HEK293T (cell line): ENCODE measurements at regions not wholly inside any gene's neighbourhood (a gene's known extent, or its start where the extent isn't known, plus 50 kb on each side); places are given as distances from the start of the nearest gene placed in this dataset.

Source experiments
- CTCF ChIA-PET: fragments of 350-600 bp; formaldehyde crosslinking; extraction: SDS; loops from one replicate; lab custom pipeline; 2021; ENCODE audit warnings: antibody characterized with exemption, inconsistent platforms; lab: Yijun Ruan, JAX
- POLR2A ChIA-PET: fragments of 350-600 bp; formaldehyde crosslinking; extraction: SDS; loops from one replicate; lab custom pipeline; 2020; ENCODE audit warnings: antibody characterized with exemption, inconsistent platforms; lab: Yijun Ruan, JAX
- DNase-seq: peaks from one replicate; pipeline ENCODE4 v3.0.0; 2012; ENCODE audit warnings: mixed read lengths; ENCODE audit errors: extremely low spot score
- ARNT ChIP-seq: fragments of 450-650 bp; IDR thresholded peaks from 2 replicates; pipeline ENCODE4 v1.6.1; 2017; ENCODE audit warnings: mild to moderate bottlenecking
- BHLHE40 ChIP-seq: fragments of 450-650 bp; IDR thresholded peaks from 2 replicates; pipeline ENCODE4 v1.6.1; 2016; ENCODE audit warnings: mild to moderate bottlenecking, moderate library complexity, borderline replicate concordance
- CTBP1 ChIP-seq: fragments of 450-650 bp; IDR thresholded peaks from 2 replicates; pipeline ENCODE4 v1.6.1; 2016; ENCODE audit warnings: borderline replicate concordance
- ELF4 ChIP-seq: fragments of 450-650 bp; IDR thresholded peaks from 2 replicates; pipeline ENCODE4 v1.6.1; 2017; ENCODE audit warnings: antibody characterized with exemption
- FOXA1 ChIP-seq: fragments of 450-650 bp; IDR thresholded peaks from 2 replicates; pipeline ENCODE4 v1.6.1; 2016; ENCODE audit warnings: mild to moderate bottlenecking
- FOXK2 ChIP-seq: fragments of 450-650 bp; IDR thresholded peaks from 2 replicates; pipeline ENCODE4 v1.6.1; 2016; ENCODE audit warnings: mild to moderate bottlenecking
- FOXM1 ChIP-seq: fragments of 450-650 bp; IDR thresholded peaks from 2 replicates; pipeline ENCODE4 v1.6.1; 2017; ENCODE audit warnings: mild to moderate bottlenecking, borderline replicate concordance
- HDGF ChIP-seq: fragments of 450-650 bp; IDR thresholded peaks from 2 replicates; pipeline ENCODE4 v1.6.1; 2017; ENCODE audit warnings: antibody characterized with exemption, borderline replicate concordance
- L3MBTL2 ChIP-seq: fragments of 450-650 bp; conservative IDR thresholded peaks from 2 replicates; pipeline ENCODE4 v1.6.1; 2016; ENCODE audit warnings: mild to moderate bottlenecking
- LEF1 ChIP-seq: fragments of 450-650 bp; IDR thresholded peaks from 2 replicates; pipeline ENCODE4 v1.6.1; 2017; ENCODE audit warnings: mild to moderate bottlenecking, borderline replicate concordance
- NFRKB ChIP-seq: fragments of 450-650 bp; IDR thresholded peaks from 2 replicates; pipeline ENCODE4 v1.6.1; 2016; ENCODE audit warnings: mild to moderate bottlenecking, moderate library complexity
- SP1 ChIP-seq: fragments of 450-650 bp; IDR thresholded peaks from 2 replicates; pipeline ENCODE4 v1.6.1; 2017
- SUZ12 ChIP-seq: fragments of 450-650 bp; IDR thresholded peaks from 2 replicates; pipeline ENCODE4 v1.6.1; 2016; ENCODE audit warnings: mild to moderate bottlenecking
- TARDBP ChIP-seq: fragments of 450-650 bp; IDR thresholded peaks from 2 replicates; pipeline ENCODE4 v1.6.1; 2016
- ZNF384 ChIP-seq: fragments of 450-650 bp; IDR thresholded peaks from 2 replicates; pipeline ENCODE4 v1.6.1; 2016
- TF ChIP-seq, protein P1 (sequence below): fragments of 450-650 bp; IDR thresholded peaks from 2 replicates; pipeline ENCODE4 v1.6.1; 2016

DNA sequence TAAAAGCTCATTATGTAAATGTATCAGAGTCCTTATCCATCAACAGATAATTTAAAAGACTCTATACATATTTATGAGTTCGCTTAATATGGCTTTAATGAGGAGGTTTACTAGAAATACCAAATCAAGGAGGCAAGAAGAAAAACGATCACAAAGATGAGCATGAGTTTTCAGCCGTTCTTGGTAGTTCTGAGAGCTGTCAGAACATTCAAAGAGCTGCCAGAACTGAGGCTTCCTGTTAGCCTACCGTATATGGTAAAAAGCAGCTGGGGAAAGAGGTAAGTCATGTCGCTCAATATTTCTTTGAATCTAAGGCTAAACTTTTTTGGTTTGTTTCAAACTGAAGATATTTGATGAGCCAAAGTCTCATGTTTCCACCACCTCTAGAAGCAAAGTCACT lies 115.3 kb upstream of the PLXNC1 start:
- CTCF ChIA-PET: no interaction called here
- no peak for TF ChIP-seq TARDBP
- no peak for TF ChIP-seq LEF1
- no peak for TF ChIP-seq ARNT
- TF ChIP-seq, protein P1, sequence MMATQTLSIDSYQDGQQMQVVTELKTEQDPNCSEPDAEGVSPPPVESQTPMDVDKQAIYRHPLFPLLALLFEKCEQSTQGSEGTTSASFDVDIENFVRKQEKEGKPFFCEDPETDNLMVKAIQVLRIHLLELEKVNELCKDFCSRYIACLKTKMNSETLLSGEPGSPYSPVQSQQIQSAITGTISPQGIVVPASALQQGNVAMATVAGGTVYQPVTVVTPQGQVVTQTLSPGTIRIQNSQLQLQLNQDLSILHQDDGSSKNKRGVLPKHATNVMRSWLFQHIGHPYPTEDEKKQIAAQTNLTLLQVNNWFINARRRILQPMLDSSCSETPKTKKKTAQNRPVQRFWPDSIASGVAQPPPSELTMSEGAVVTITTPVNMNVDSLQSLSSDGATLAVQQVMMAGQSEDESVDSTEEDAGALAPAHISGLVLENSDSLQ: no peak
- no peak for TF ChIP-seq FOXK2
- TF ChIP-seq ZNF384: no peak
- no peak for TF ChIP-seq ELF4
- no peak for TF ChIP-seq SP1
- TF ChIP-seq L3MBTL2: no peak
- TF ChIP-seq HDGF: no peak
- TF ChIP-seq SUZ12: no peak
- TF ChIP-seq BHLHE40: no peak
- TF ChIP-seq FOXM1: no peak
- TF ChIP-seq FOXA1: no peak
- no peak for TF ChIP-seq NFRKB
- TF ChIP-seq CTBP1: no peak
- DNase-seq: no peak
- POLR2A ChIA-PET: no interaction called here

DNA sequence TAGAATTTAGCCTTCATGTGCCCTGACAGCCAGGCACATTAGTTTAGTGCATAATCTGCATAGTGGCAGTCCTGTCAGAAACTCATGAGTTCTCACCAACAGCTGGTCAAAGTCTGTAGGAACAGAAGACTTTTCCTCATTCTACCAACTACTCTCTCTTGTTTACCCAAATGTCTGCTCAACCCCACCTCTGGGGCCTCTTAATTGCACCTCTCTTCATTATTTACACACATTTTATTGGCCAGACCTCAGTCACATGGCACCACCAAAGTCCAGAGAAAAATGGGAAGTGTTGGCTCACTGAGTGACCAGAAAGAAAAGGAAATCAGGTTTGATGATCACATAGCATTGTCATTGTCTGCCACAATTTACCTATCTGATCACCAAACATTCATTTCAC lies 114.6 kb upstream of the PLXNC1 start:
- ChIA-PET CTCF (no interaction called here), POLR2A (no interaction called here)

DNA sequence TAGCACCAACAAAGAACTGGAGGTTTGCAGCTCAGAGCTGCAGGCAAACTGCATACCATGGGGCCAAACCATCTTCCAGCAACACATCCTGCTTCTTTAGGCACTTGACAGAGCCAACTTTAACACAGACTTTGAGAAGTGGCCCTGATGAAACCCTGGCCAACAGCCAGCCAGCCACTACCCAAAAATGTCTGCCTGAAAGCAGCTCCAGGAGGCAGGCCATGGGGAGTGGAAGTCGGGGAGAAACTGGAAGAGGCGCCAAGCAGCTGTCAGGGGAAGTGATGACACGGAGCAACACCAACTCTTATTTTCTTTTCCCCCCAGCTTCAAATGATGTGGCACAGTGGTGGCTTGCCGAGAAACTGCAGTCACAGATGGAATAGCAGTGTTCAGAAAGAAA lies 110.9 kb upstream of the PLXNC1 start:
- POLR2A ChIA-PET: no interaction called here
- CTCF ChIA-PET: no interaction called here
- no peak for DNase-seq
- TF ChIP-seq TARDBP: no peak
- TF ChIP-seq CTBP1: no peak
- no peak for TF ChIP-seq ELF4
- TF ChIP-seq FOXM1: no peak
- TF ChIP-seq FOXA1: no peak
- no peak for TF ChIP-seq ZNF384
- TF ChIP-seq ARNT: no peak
- no peak for TF ChIP-seq HDGF
- TF ChIP-seq NFRKB: no peak
- TF ChIP-seq SP1: no peak
- TF ChIP-seq LEF1: no peak
- TF ChIP-seq SUZ12: no peak
- TF ChIP-seq FOXK2: no peak
- TF ChIP-seq, protein P1: no peak
- TF ChIP-seq L3MBTL2: no peak

More for the DNA sequence above, 114.6 kb upstream of the PLXNC1 start:
- TF ChIP-seq FOXM1 (no peak), ZNF384 (no peak), TARDBP (no peak)
- no peak for DNase-seq

DNA sequence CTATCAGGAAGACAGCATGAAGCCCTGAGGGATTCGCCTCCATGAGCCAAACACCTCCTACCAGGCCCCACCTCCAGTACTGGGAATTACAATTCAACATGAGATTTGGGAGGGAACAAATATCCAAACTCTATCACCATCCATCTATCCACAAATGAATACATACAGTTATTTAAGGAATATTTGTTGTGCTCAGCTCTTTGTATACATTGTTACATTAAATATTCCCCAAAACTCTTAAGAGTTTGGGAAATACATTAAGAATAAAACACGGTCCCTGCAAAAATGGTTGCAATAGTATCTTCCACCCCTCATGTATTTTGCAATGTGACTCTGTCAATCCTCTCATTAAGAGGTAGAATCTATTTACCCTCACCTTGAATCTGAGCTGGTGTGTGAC lies 109.8 kb upstream of the PLXNC1 start:
- TF ChIP-seq CTBP1: no peak
- no peak for TF ChIP-seq SUZ12
- no peak for TF ChIP-seq SP1
- TF ChIP-seq ELF4: no peak
- no peak for TF ChIP-seq FOXM1
- TF ChIP-seq, protein P1: no peak
- TF ChIP-seq FOXK2: no peak
- no peak for TF ChIP-seq LEF1
- TF ChIP-seq NFRKB: no peak
- no peak for TF ChIP-seq BHLHE40
- TF ChIP-seq ARNT: no peak
- TF ChIP-seq TARDBP: no peak
- TF ChIP-seq L3MBTL2: no peak
- no peak for TF ChIP-seq HDGF
- no peak for TF ChIP-seq FOXA1
- no peak for TF ChIP-seq ZNF384
- no peak for DNase-seq
- ChIA-PET POLR2A (no interaction called here), CTCF (interaction anchor here (0.6 kb wide), 1 partner anchor 21 kb away, joined by 3 read pairs; no protein-coding TSS in a partner anchor)

DNA sequence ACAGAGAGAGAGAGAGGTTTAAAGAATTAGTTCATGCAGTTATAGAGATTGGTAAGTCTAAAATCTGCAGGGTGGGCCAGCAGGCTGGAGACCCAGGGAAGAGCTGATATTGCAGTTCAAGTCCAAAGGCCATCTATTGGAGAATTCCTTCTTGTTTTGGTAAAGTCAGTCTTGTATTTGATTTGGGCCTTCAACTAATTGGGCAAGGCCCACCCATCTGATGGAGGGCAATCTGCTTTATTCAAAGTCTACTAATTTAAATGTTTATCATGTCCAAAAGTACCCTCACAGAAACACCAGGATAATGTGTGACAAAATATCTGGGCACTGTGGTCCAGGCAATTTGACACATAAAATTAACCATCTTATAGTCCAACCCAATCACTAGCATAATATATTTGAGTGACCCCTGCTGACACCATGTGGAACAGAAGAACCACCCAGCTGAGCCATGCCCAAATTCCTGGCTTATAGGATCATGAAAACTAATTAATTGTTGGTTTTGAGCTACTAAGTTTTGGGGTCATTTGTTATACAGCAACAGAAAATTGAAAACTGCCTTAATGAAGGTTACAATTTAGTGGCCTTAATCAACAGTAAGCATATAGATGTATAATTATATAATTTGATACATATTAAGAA lies 109.1 kb upstream of the PLXNC1 start:
- POLR2A ChIA-PET: no interaction called here
- DNase-seq: no peak
- CTCF ChIA-PET: interaction anchor here (0.6 kb wide), 1 partner anchor 20 kb away, joined by 3 read pairs; no protein-coding TSS in a partner anchor
- TF ChIP-seq CTBP1 (no peak), LEF1 (no peak), SP1 (no peak), L3MBTL2 (no peak), FOXK2 (no peak), ELF4 (no peak), FOXA1 (no peak)

DNA sequence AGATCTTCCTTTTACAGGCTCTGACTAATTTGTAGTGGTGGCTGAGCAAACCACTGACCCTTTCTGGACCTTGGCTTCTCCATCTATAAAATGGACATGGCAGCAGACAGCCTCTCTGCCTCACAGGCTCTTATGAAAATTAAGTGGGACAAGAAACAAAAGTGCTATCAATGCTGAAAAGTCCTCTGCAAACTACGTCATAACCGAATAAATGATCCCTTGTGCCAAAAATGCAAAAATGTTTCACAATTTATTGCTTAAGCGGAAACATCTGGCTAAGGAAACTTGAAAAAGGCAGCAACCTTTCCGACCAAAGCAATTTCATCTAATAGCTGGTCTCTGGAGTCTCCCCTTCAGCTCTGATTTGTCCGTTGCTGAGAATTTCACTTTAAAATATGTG lies 108.5 kb upstream of the PLXNC1 start:
- CTCF ChIA-PET: no interaction called here
- POLR2A ChIA-PET: no interaction called here
- TF ChIP-seq TARDBP (no peak), HDGF (no peak), BHLHE40 (no peak), FOXA1 (no peak), L3MBTL2 (no peak), NFRKB (no peak)
- no peak for DNase-seq
